Mononuclear cell (primary cell): ENCODE measurements at regions not wholly inside any gene's neighbourhood (a gene's known extent, or its start where the extent isn't known, plus 50 kb on each side); places are given as distances from the start of the nearest gene placed in this dataset.

ENCODE experiments used
- H3K27me3 ChIP-seq: 2 replicates; pipeline ENCODE4 v1.6.0; 2011; ENCODE audit warnings: low read length, control low read depth; ENCODE audit not compliant: insufficient read depth
- H3K4me1 ChIP-seq: 2 replicates; pipeline ENCODE4 v1.5.1; 2011; ENCODE audit warnings: mild to moderate bottlenecking, low read length, control low read depth; ENCODE audit not compliant: insufficient read depth
- H3K4me3 ChIP-seq: 2 replicates; pipeline ENCODE4 v1.5.1; 2011; ENCODE audit warnings: mild to moderate bottlenecking, low read length, moderate library complexity
- H3K9me3 ChIP-seq: 2 replicates; pipeline ENCODE4 v1.5.1; 2011; ENCODE audit warnings: low read depth, mild to moderate bottlenecking, control low read depth, low read length

DNA sequence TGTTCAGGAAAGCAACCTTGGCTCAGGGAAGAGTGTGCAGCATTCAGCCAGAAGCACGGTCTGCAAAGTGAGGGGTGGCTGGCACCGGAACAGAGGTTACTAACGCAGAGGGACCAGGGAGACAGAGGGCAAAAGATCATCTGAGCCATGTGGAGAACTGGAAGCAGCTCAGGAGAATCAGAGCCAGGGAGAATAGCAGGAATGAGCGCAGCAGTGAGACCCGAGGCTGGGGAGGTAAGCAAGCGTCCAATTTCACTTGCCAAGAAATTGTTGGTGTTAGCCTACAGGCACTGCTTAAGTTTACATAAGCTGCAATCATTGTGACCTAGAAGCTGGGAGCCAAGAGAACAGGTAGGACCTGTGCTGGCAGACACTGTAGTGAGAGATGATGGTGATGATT is 372.6 kb upstream of the POU3F3 start:
- H3K9me3 ChIP-seq = no peaks in the 10 kb centered on the region
- no peak overlapping the region for H3K4me3 ChIP-seq
- H3K4me1 ChIP-seq = peaks cover 6% of the 10 kb centered on the region
- no peaks in the 10 kb centered on the region for H3K27me3 ChIP-seq

DNA sequence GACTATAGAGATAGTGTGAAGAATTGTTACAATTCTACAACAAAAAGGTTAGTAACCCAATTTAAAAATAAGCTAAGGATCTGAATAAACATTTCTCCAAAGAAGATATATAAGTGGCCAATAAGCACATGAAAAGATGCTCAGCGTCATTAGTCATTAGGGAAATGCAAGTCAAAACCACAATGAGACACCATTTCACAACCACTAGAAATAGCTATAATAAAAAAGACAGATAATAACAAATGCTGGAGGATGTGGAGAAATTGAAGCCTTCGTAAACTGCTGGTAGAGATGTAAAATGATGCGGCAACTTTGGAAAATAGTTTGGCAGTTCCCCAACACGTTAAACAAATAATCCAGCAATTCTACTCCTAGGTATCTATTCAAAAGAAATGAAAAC is 366.5 kb upstream of the POU3F3 start:
- no peak overlapping the region for H3K4me3 ChIP-seq

DNA sequence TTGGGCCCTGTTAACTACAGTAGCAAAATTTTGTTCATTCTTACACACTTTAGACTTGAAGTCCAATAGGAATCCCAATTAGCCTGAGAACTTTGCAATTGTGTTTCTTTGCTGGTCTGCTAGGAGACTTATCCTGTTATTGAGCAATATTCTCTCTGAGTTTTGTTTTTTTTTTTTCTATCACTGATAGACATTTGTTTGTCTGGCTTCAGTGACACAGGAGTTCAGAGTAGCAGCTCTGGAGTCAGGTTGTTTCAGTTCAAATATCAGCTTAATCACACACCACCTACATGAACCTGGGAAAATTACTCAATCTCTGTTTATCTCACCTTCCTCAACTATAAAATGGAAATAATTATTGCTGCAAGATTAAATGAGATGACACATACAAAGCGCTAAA is 360.2 kb upstream of the POU3F3 start:
- no peaks in the 10 kb centered on the region for H3K9me3 ChIP-seq

More for the DNA sequence above, 366.5 kb upstream of the POU3F3 start:
- Histone ChIP-seq H3K27me3 (no peaks in the 10 kb centered on the region), H3K4me1 (peaks cover 5% of the 10 kb centered on the region), H3K9me3 (no peaks in the 10 kb centered on the region)

DNA sequence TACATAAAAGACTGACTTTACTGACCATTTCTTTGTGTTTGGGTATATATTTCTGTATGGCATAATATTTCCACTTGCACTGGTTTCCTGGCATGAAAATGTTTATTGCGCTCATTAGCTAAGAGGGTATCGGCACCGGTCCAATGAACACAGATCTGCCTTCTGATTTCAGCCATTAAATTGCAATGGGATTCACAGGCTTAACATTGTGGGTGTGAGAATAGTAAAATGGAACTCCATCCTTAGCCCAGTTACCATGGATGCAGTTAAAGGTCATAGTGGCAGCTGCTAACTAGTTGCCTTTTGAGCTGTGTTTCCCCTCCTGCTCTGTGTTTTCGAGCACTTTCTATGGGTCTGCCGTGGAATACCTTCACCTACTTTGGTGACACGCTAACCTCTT is 352.6 kb upstream of the POU3F3 start:
- H3K4me3 ChIP-seq = no peak overlapping the region
- H3K27me3 ChIP-seq = no peaks in the 10 kb centered on the region
- no peaks in the 10 kb centered on the region for H3K4me1 ChIP-seq
- no peaks in the 10 kb centered on the region for H3K9me3 ChIP-seq

More for the DNA sequence above, 360.2 kb upstream of the POU3F3 start:
- Histone ChIP-seq H3K4me3 (no peak overlapping the region), H3K27me3 (peaks cover 3% of the 10 kb centered on the region), H3K4me1 (no peaks in the 10 kb centered on the region)

DNA sequence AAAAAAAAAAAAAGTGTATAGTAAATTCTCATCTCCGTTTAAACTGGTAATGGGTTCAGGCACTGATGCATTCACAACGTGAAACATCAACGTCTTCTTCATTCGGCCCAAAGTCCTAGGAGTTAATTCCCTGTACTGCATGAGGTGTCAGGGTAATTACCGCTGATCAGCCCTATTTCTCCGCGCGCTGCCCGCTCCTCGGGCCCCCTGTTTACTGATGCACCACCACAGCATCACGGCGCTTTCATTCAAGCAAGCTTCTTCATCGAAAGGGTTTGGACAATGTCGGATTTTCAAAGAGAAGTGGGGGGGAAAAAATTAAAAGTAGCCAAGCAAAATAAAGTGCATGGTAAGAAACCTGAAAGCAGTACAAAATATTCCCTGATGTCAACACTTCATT is 352.0 kb upstream of the POU3F3 start:
- Histone ChIP-seq H3K4me1 (no peaks in the 10 kb centered on the region), H3K9me3 (no peaks in the 10 kb centered on the region), H3K27me3 (no peaks in the 10 kb centered on the region), H3K4me3 (no peak overlapping the region)

DNA sequence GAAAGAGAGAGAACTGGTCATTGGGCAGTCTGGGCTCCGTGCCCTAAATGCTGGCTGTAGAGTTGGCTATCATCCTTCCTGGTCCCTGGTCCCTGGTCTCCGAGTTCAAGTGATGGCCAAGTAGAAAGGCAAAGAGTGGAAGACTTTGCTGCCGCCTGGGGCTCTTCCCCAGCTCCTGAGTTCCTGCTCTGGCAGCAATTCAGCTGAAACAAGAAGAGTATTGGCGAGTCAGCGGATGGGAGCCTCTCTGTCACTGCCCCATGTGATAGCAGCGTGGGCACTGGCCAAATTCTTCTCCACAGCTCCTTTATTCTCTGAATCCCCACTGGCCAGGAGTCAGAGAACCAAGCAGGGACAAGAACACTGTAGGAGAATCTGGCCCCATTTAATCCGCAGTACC is 351.0 kb upstream of the POU3F3 start:
- H3K4me1 ChIP-seq = no peaks in the 10 kb centered on the region
- no peaks in the 10 kb centered on the region for H3K9me3 ChIP-seq
- H3K27me3 ChIP-seq = no peaks in the 10 kb centered on the region
- H3K4me3 ChIP-seq = no peak overlapping the region

DNA sequence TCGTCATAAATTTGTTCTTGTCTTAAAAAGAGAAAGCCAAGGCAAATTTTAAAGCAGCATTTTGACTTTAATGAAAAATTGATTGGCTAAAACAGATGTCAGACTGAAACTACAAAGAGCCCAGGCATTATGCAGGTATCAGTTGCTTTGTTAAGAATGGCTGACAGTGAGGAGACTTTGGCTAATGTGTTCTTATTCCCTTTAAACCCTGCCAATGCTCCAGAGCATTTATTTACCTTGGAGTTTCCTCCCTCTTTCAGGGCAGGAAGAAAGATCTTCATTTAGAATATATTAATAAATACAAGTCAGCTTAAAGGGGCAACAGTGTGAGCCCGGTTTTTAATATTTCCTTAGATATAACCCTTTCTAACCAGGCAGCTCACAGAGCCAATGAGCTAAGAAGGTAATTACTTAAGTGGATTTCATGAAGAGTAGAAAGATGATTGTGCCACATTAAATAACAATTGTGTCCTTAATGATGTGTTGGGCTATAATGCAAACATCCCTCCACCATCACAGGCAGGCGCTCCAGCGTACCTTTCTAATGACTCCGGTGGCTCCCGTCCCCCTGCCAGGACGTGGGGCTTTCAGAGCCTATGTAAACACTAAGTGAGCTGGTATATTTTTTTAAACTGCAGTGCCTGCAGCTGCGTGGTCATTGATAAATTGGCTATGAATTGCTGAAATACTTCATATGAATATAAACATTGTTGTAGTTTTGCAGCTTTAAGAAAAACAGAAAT is 349.4 kb upstream of the POU3F3 start:
- H3K27me3 ChIP-seq = no peaks in the 10 kb centered on the region
- H3K4me1 ChIP-seq = no peaks in the 10 kb centered on the region
- H3K4me3 ChIP-seq = no peak overlapping the region
- H3K9me3 ChIP-seq = no peaks in the 10 kb centered on the region

DNA sequence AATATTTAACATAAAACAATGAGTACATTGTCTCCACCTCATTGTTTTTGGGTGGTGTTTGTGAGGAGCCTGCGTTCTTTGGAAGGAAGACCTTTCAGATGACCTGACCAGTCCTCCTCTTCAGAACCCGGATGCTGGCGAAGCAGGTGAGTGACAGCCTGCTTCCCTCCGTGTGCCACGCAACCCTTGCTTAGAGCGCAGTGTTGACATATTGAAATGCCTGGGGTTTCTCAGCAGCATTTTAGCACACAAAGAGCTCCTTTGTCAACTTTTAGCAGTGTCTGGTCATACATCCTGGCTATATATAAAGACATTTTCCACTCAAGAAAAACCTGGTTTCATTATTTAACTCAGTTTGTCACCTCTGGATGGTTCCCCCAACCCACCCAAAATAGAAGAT is 335.7 kb upstream of the POU3F3 start:
- no peaks in the 10 kb centered on the region for H3K9me3 ChIP-seq
- H3K27me3 ChIP-seq = no peaks in the 10 kb centered on the region
- H3K4me3 ChIP-seq = no peak overlapping the region
- H3K4me1 ChIP-seq = no peaks in the 10 kb centered on the region

DNA sequence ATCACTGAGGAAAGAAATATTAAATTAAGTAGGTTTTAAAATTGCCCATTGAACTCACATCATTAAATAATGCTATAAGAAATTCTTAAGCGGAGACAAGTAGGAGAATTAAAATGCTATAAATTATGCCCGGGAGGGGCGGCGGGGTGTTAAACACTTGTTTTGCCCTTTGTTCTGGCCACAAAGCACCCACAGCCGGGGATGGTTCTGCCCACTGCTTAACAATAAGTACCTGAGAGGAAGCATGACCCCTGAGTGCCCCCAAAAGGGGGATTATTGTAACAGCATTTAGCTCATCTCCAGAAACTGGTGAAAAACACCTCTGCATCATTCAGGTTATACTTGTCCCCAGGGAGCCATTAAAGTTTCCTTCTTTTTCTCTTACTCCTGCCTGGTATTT is 332.7 kb upstream of the POU3F3 start:
- Histone ChIP-seq H3K4me1 (no peaks in the 10 kb centered on the region), H3K9me3 (no peaks in the 10 kb centered on the region), H3K27me3 (no peaks in the 10 kb centered on the region), H3K4me3 (no peak overlapping the region)

DNA sequence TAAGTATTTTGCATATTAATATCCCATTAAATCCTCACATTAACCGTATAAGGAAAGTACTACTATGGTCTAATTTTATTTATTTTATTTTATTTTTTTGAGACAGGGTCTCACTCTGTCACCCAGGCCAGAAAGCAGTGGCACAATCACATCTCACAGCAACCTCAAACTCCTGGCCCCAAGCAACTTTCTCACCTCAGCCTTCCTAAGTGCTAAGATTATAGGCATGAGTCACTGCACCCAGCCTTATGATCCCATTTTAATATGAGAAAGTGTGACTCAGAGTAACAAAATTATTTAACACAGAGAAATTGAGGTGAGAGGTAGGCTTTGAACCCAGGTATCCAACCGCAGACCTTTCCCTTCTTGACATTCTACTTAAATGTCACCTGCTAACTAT is 330.0 kb upstream of the POU3F3 start:
- Histone ChIP-seq H3K4me1 (no peaks in the 10 kb centered on the region), H3K27me3 (no peaks in the 10 kb centered on the region), H3K4me3 (no peak overlapping the region), H3K9me3 (no peaks in the 10 kb centered on the region)

DNA sequence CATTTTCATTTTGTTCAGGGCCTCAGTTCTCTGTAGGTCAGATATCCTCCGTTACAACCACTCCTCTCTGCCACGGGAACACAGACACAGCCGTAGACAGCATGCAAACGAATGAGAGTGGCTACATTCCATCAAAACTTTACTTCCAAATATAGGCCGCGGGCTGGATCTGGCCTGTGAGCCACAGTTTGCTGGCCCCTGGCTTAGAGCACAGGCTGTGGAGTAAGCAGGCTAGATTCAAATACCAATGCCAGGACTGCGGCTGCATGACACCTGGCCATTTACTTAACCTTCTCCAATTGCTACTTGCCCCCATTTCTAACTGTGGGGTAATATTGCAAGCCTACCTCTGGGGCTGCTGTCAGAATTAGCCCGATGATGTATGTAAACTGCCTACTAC is 325.8 kb upstream of the POU3F3 start:
- Histone ChIP-seq H3K9me3 (no peaks in the 10 kb centered on the region), H3K4me1 (no peaks in the 10 kb centered on the region), H3K27me3 (no peaks in the 10 kb centered on the region), H3K4me3 (no peak overlapping the region)

DNA sequence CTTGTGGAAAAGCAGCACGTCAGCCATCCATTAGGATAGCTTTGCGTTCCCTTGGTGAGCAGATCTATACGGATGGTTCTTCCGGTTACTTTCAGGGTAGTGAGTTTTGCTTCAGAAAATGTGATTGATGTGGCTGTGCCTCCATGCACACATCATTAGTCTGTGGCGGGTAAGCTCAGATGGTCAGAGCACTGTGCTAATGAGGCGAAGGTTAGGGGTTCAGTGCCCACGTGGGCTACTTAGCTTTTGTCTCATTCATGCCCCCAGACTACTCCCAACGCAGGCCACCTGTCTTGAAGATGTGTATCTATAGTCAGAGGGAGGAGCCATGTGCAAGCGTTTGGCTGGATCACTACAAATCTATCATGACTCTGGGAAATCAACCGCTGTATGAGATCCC is 322.8 kb upstream of the POU3F3 start:
- Histone ChIP-seq H3K9me3 (no peaks in the 10 kb centered on the region), H3K4me3 (no peak overlapping the region), H3K4me1 (no peaks in the 10 kb centered on the region), H3K27me3 (no peaks in the 10 kb centered on the region)

DNA sequence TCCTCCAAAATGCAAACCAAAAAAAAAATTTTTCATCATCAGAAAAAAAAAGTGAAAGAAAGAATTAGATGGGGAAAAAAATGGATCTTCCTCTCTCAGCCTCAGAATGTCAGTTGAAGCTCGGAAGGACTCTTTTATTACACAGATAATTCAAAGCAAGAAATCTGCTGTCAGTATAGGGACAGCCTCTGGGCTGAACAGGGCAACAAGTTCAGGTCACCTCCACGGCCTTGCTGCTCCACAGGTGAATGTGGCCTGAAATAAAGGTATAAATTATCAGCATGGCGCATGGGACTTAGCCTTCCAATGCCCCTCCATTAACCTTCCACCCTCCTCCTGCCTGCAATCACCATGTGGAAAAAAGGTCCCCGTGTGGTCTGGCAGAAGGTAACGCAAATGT is 316.8 kb upstream of the POU3F3 start:
- peaks cover 6% of the 10 kb centered on the region for H3K4me1 ChIP-seq
- H3K9me3 ChIP-seq = no peaks in the 10 kb centered on the region
- H3K4me3 ChIP-seq = no peak overlapping the region
- no peaks in the 10 kb centered on the region for H3K27me3 ChIP-seq

DNA sequence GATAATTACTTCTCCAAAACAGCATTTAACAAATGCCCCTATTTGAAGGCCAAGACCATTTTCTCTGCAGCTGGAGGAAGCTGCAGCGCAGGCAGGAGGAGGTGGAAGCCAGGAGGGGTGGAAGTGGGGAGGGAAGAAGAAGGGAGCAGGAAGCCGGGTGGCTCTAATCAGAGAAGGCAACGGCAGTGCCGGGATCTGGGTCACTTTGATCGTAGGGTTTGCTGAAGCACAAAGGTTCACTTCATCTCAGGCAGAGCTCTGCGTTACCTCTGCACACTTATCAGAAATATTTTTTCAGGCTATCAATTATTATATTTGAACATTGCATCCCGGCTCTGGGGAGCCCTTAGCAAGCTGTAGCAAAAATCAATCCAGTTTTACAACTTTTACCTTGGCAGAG is 315.8 kb upstream of the POU3F3 start:
- H3K27me3 ChIP-seq = no peaks in the 10 kb centered on the region
- peaks cover 6% of the 10 kb centered on the region for H3K4me1 ChIP-seq
- H3K9me3 ChIP-seq = no peaks in the 10 kb centered on the region
- H3K4me3 ChIP-seq = no peak overlapping the region

DNA sequence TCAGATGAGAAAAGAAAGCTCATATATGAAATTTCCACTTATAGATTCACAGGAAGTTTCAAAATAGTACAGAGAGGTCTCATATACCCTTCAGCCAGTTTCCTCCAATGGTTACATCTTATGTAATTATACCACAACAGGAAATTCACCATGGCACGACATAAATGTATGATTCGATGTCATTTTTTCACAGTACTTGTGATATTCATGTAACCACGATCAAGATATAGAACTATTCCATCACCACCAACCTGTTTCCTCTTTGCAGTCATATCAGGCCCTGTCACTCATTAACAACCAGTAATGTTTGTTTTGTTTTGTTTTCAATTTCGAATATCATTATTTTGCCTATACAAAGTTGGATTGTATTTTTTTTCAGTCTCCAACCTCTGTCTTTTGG is 314.3 kb upstream of the POU3F3 start:
- H3K4me1 ChIP-seq = peaks cover 6% of the 10 kb centered on the region
- no peaks in the 10 kb centered on the region for H3K27me3 ChIP-seq
- H3K9me3 ChIP-seq = no peaks in the 10 kb centered on the region
- no peak overlapping the region for H3K4me3 ChIP-seq

DNA sequence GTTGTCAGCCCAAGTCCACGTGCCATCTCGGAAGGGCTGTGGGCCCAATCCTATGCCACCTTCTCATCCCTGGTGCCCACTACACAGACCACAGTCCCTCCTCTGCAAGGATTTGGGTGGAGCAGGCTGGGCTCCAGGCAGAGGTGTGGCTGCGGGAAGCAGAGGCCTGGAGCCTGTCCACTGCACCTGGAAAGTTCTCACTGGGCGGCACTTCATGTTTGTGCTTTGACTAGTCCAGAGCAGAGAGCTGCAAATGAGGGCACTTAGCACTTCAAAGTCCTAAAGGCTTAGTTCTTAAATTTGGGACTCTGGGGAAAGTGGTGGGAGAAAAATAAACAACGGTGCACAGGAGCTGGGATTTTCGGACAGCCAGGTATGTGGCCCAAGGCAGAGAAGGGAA is 308.9 kb upstream of the POU3F3 start:
- Histone ChIP-seq H3K27me3 (no peaks in the 10 kb centered on the region), H3K4me3 (no peak overlapping the region), H3K9me3 (no peaks in the 10 kb centered on the region), H3K4me1 (no peaks in the 10 kb centered on the region)
